SK-N-SH (cell line): ENCODE measurements at regions not wholly inside any gene's neighbourhood (a gene's known extent, or its start where the extent isn't known, plus 50 kb on each side); places are given as distances from the start of the nearest gene placed in this dataset.

ENCODE experiments used
- CTCF ChIP-seq: fragments of 200-600 bp; sonication (generic); IDR thresholded peaks from 2 replicates; pipeline ENCODE4 v1.6.1; 2017; ENCODE audit warnings: antibody characterized with exemption, mild to moderate bottlenecking, moderate library complexity
- EP300 ChIP-seq, 2 experiments: IDR thresholded peaks; 2 replicates each; pipeline versions ENCODE4 v1.4.0 to v1.6.1; 2012; ENCODE audit warnings: borderline replicate concordance in 1 of 2, low read depth in 1 of 2, low read length in 1 of 2
- FOXM1 ChIP-seq: IDR thresholded peaks from 2 replicates; pipeline ENCODE4 v1.4.0; 2012; ENCODE audit warnings: low read depth, mild to moderate bottlenecking
- GATA2 ChIP-seq: sonication (generic); formaldehyde crosslinking; IDR thresholded peaks from 2 replicates; pipeline ENCODE4 v1.5.0; 2020; ENCODE audit warnings: mild to moderate bottlenecking, missing genetic modification reagents
- MAX ChIP-seq: IDR thresholded peaks from 2 replicates; pipeline ENCODE4 v1.4.0; 2012; ENCODE audit warnings: low read depth
- POLR2AphosphoS5 ChIP-seq: IDR thresholded peaks from 2 replicates; pipeline ENCODE4 v1.6.1; 2012; ENCODE audit warnings: low read depth, low read length
- TCF12 ChIP-seq: IDR thresholded peaks from 2 replicates; pipeline ENCODE4 v1.4.0; 2012
- TF ChIP-seq, protein P1 (sequence below): IDR thresholded peaks from 2 replicates; pipeline ENCODE4 v1.4.0; 2012; ENCODE audit warnings: low read depth, borderline replicate concordance

DNA sequence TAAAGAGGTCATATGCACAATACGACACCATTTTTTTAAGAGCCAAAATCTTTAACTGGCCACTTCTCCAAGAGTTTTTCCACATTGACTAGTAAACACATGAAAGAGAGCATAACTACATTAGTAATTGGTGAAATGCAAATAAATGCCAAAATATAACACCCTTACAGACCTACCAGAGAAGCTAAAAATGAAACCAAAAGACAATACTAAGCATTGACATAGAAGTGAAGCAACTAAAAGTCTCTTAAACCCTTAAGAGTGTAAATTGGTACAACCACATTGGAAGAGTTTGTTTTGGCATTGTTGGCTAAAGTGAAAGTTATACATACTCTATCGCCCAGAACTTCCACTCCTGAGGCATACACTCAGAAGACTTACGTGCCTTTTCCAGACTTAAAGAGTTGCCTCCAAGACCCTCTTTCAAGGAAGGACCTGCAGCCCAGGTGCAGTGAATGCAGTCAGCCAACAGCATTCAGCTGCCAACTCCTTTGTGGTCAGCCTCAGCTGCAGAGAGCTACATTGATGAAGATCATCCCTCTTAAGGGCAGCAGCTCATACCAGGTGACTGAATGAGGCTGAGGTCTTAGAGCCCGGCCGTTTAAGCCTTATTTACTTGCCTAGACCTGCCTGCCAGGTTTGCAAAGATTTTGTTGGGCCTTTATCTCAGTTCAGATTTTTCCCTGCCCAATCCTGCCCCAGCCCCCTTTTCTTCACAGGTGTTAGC lies 839.1 kb upstream of the ADGRL2 start:
- no peak for TF ChIP-seq POLR2AphosphoS5
- no peak for TF ChIP-seq CTCF
- TF ChIP-seq EP300 (IDR thresholded peaks at IDR 0.05; ENCODE audit: borderline replicate concordance in 1 of 2, low read depth in 1 of 2, low read length in 1 of 2): no peak
- TF ChIP-seq, protein P1, sequence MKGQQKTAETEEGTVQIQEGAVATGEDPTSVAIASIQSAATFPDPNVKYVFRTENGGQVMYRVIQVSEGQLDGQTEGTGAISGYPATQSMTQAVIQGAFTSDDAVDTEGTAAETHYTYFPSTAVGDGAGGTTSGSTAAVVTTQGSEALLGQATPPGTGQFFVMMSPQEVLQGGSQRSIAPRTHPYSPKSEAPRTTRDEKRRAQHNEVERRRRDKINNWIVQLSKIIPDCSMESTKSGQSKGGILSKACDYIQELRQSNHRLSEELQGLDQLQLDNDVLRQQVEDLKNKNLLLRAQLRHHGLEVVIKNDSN: no peak
- no peak for TF ChIP-seq MAX
- TF ChIP-seq TCF12: no peak
- TF ChIP-seq GATA2: no peak
- TF ChIP-seq FOXM1: no peak
